Fibroblast of the aortic adventitia (primary cell): ENCODE measurements at regions not wholly inside any gene's neighbourhood (a gene's known extent, or its start where the extent isn't known, plus 50 kb on each side); places are given as distances from the start of the nearest gene placed in this dataset.

Experiments used
- DNase-seq: peaks from one replicate; pipeline ENCODE4 v3.0.0-alpha.2; 2010; ENCODE audit warnings: low read depth
- H3K4me3 ChIP-seq: 2 replicates; pipeline ENCODE4 v1.5.1; 2011; ENCODE audit warnings: low read depth, mild to moderate bottlenecking, control low read depth, low read length, moderate library complexity
- CTCF ChIP-seq: IDR thresholded peaks from 2 replicates; pipeline ENCODE4 v1.5.1; 2011; ENCODE audit warnings: mild to moderate bottlenecking, low read length, control low read depth, inconsistent platforms; ENCODE audit not compliant: insufficient read depth

GRCh38 chr13:30845297-30846214 lies 60.5 kb upstream of the MEDAG start:
- no peak for TF ChIP-seq CTCF
- H3K4me3 ChIP-seq: no peak overlapping the region
- no peak for DNase-seq

- no peak for TF ChIP-seq CTCF
- no peak overlapping the region for H3K4me3 ChIP-seq
- peak; percentile 75 for DNase-seq
These were observed 59.8 kb upstream of the MEDAG start for GRCh38 chr13:30846311-30846710.

GRCh38 chr13:30846866-30847265 lies 59.2 kb upstream of the MEDAG start:
- DNase-seq: no peak
- H3K4me3 ChIP-seq: no peak overlapping the region
- TF ChIP-seq CTCF: no peak

GRCh38 chr13:30847650-30848307 lies 58.3 kb upstream of the MEDAG start:
- no peak for TF ChIP-seq CTCF
- peak; percentile 100 for DNase-seq
- H3K4me3 ChIP-seq: peak overlapping the region; percentile 34

GRCh38 chr13:30848332-30849027 lies 57.6 kb upstream of the MEDAG start:
- DNase-seq: no peak
- no peak overlapping the region for H3K4me3 ChIP-seq
- TF ChIP-seq CTCF: no peak

- no peak for TF ChIP-seq CTCF
- H3K4me3 ChIP-seq: no peak overlapping the region
- no peak for DNase-seq
These were observed 56.5 kb upstream of the MEDAG start for GRCh38 chr13:30849611-30850010.
